ENCODE measurements at regions not wholly inside any gene's neighbourhood (a gene's known extent, or its start where the extent isn't known, plus 50 kb on each side); places are given as distances from the start of the nearest gene placed in this dataset.

DNA sequence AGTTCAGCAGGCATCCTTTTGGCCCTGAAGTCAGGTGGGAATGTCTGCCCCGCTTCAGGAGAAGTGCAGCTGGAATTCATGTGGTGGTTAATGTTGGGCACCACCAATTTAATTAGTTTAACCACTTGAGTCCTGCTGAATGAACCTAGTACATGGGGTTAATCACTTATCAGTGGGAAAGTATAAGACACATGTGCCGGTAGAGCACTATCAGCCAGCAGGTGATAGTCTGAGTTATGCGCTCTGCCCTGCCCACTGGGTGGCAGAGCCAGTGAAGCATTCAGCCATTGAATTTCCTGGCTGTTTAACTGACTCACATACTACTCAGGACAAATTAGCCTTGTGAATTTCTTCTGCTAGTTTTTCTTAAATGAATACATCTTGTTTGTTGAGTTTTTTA, 789.7 kb upstream of the PRR20A start:
- H3K36me3 ChIP-seq (ENCODE audit: control insufficient read depth, insufficient read depth, low read length), result no peaks in the 10 kb centered on the region
- no peak overlapping the region for H3K4me3 ChIP-seq (replicated peaks; ENCODE audit: low read depth, low read length)
- no peak for DNase-seq (ENCODE audit: extremely low read depth, insufficient read length)
- TF ChIP-seq, protein P1, sequence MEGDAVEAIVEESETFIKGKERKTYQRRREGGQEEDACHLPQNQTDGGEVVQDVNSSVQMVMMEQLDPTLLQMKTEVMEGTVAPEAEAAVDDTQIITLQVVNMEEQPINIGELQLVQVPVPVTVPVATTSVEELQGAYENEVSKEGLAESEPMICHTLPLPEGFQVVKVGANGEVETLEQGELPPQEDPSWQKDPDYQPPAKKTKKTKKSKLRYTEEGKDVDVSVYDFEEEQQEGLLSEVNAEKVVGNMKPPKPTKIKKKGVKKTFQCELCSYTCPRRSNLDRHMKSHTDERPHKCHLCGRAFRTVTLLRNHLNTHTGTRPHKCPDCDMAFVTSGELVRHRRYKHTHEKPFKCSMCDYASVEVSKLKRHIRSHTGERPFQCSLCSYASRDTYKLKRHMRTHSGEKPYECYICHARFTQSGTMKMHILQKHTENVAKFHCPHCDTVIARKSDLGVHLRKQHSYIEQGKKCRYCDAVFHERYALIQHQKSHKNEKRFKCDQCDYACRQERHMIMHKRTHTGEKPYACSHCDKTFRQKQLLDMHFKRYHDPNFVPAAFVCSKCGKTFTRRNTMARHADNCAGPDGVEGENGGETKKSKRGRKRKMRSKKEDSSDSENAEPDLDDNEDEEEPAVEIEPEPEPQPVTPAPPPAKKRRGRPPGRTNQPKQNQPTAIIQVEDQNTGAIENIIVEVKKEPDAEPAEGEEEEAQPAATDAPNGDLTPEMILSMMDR (IDR thresholded peaks at IDR 0.05; ENCODE audit: insufficient read depth, low read length, poor library complexity, severe bottlenecking), result no peak
- no peaks in the 10 kb centered on the region for H3K27me3 ChIP-seq (replicated peaks; ENCODE audit: control insufficient read depth, insufficient read depth, low read length)

- Histone ChIP-seq H3K27me3 (replicated peaks; ENCODE audit: control insufficient read depth, insufficient read depth, low read length) (no peaks in the 10 kb centered on the region), H3K4me3 (replicated peaks; ENCODE audit: low read depth, low read length) (no peak overlapping the region), H3K36me3 (ENCODE audit: control insufficient read depth, insufficient read depth, low read length) (no peaks in the 10 kb centered on the region)
- DNase-seq (ENCODE audit: extremely low read depth, insufficient read length), result no peak
- TF ChIP-seq, protein P1 (IDR thresholded peaks at IDR 0.05; ENCODE audit: insufficient read depth, low read length, poor library complexity, severe bottlenecking), result no peak
These were observed 788.4 kb upstream of the PRR20A start for GRCh38 chr13:56352361-56352760.

- H3K36me3 ChIP-seq (ENCODE audit: control insufficient read depth, insufficient read depth, low read length), result no peaks in the 10 kb centered on the region
- TF ChIP-seq, protein P1 (IDR thresholded peaks at IDR 0.05; ENCODE audit: insufficient read depth, low read length, poor library complexity, severe bottlenecking), result no peak
- no peak for DNase-seq (ENCODE audit: extremely low read depth, insufficient read length)
- no peaks in the 10 kb centered on the region for H3K27me3 ChIP-seq (replicated peaks; ENCODE audit: control insufficient read depth, insufficient read depth, low read length)
- H3K4me3 ChIP-seq (replicated peaks; ENCODE audit: low read depth, low read length), result no peak overlapping the region
These were observed 787.8 kb upstream of the PRR20A start for GRCh38 chr13:56352901-56353300.

DNA sequence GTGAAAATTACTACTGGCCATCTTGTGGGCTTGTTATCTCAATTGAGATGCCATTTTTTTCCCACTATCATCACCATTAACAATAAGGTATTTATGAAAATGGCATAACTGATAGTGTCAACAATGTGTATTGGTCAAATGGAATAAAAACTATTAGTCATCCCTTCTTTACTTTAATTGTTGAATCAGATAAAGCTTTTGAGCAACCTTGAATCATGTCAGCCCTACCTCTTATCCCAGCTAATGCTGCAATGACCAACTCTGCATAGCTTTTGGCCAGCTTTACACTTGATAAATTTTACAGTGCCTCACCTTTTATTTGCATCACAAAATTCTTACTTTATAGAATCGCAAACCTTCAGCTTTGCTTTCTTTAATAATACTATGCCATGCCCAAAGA, 784.0 kb upstream of the PRR20A start:
- H3K27me3 ChIP-seq (replicated peaks; ENCODE audit: control insufficient read depth, insufficient read depth, low read length), result no peaks in the 10 kb centered on the region
- no peak for DNase-seq (ENCODE audit: extremely low read depth, insufficient read length)
- TF ChIP-seq, protein P1 (IDR thresholded peaks at IDR 0.05; ENCODE audit: insufficient read depth, low read length, poor library complexity, severe bottlenecking), result no peak
- H3K4me3 ChIP-seq (replicated peaks; ENCODE audit: low read depth, low read length), result no peak overlapping the region
- no peaks in the 10 kb centered on the region for H3K36me3 ChIP-seq (ENCODE audit: control insufficient read depth, insufficient read depth, low read length)

DNA sequence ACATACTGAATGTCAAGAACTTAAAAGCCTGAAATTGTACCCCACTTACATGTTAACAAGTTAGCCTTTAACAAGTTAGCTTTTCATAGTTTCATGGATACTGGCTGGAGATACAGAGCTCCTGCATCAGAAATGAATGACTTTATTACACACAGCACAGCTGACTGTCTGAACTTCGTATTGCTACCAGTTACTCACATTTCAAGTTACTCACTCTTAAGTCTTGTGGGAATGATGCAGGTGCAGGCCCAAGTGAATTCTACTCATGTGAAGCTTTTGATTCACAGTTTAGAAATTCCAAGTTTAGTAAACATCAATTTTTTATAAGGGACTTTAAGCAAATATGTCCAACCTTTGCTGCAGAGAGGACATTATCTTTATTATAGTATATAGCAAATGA, 762.2 kb upstream of the PRR20A start:
- Histone ChIP-seq H3K27me3 (replicated peaks; ENCODE audit: control insufficient read depth, insufficient read depth, low read length) (no peaks in the 10 kb centered on the region), H3K36me3 (ENCODE audit: control insufficient read depth, insufficient read depth, low read length) (no peaks in the 10 kb centered on the region), H3K4me3 (replicated peaks; ENCODE audit: low read depth, low read length) (no peak overlapping the region)
- DNase-seq (ENCODE audit: extremely low read depth, insufficient read length), result no peak
- TF ChIP-seq, protein P1 (IDR thresholded peaks at IDR 0.05; ENCODE audit: insufficient read depth, low read length, poor library complexity, severe bottlenecking), result no peak

DNA sequence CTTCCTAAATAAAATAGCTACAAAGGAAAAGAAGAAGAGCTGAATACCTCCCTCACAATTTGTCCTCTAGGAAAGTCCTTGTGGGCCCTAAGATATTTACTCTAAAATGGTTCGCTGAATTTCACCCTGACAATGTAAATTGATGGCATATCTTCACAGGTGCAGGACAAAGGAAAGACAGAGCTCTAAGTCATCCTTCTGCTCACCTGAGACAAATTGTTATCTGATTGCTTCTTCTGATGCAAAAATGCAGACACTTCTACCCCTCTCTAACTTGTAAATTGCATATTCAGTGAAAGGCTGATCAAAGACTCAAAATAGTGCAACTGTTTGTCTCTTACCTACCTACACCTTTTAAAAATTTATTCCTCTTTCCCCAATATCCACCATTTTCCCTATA, 747.2 kb upstream of the PRR20A start:
- no peak for DNase-seq (ENCODE audit: extremely low read depth, insufficient read length)
- Histone ChIP-seq H3K36me3 (ENCODE audit: control insufficient read depth, insufficient read depth, low read length) (no peaks in the 10 kb centered on the region), H3K4me3 (replicated peaks; ENCODE audit: low read depth, low read length) (no peak overlapping the region), H3K27me3 (replicated peaks; ENCODE audit: control insufficient read depth, insufficient read depth, low read length) (no peaks in the 10 kb centered on the region)
- TF ChIP-seq, protein P1 (IDR thresholded peaks at IDR 0.05; ENCODE audit: insufficient read depth, low read length, poor library complexity, severe bottlenecking), result no peak

All from GM06990 (cell line).